ENCODE measurements at regions not wholly inside any gene's neighbourhood (a gene's known extent, or its start where the extent isn't known, plus 50 kb on each side); places are given as distances from the start of the nearest gene placed in this dataset.

GRCh38 chr4:28351826-28352225, 1491.2 kb downstream of the STIM2 start:
- no peak for TF ChIP-seq POLR2AphosphoS5 (IDR thresholded peaks at IDR 0.05; ENCODE audit: low read depth, low read length)
- TF ChIP-seq, protein P1, sequence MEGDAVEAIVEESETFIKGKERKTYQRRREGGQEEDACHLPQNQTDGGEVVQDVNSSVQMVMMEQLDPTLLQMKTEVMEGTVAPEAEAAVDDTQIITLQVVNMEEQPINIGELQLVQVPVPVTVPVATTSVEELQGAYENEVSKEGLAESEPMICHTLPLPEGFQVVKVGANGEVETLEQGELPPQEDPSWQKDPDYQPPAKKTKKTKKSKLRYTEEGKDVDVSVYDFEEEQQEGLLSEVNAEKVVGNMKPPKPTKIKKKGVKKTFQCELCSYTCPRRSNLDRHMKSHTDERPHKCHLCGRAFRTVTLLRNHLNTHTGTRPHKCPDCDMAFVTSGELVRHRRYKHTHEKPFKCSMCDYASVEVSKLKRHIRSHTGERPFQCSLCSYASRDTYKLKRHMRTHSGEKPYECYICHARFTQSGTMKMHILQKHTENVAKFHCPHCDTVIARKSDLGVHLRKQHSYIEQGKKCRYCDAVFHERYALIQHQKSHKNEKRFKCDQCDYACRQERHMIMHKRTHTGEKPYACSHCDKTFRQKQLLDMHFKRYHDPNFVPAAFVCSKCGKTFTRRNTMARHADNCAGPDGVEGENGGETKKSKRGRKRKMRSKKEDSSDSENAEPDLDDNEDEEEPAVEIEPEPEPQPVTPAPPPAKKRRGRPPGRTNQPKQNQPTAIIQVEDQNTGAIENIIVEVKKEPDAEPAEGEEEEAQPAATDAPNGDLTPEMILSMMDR (IDR thresholded peaks at IDR 0.05) = no peak

All from Panc1 (cell line).